ENCODE measurements at regions not wholly inside any gene's neighbourhood (a gene's known extent, or its start where the extent isn't known, plus 50 kb on each side); places are given as distances from the start of the nearest gene placed in this dataset.

DNA sequence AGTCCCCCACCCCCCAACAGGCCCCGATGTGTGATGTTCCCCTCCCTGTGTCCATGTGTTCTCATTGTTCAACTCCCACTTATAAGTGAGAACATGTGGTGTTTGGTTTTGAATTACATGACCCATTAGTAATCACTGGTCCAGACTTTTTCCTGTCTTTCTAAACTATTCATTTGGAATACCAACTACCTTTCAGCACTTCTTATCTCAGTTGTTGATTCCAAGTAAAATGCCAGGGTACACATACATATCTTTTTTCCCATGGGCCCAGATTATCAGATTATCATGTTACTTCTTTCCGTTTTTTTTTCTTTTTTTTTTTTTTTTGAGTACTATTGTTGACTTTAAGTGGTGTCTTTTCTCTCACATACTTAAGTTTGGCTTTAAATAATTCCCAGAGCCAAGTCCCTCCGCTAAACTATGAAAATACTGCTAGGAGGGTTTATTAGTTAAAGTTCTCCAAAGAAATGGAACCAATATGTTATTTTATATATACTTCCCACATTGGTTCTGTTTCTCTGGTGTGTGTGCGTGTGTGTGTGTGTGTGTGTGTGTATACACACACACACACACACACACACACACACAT lies 389.3 kb downstream of the IRS1 start:
- Histone ChIP-seq H3K9me3 (ENCODE audit: insufficient read depth, low read length) (no peaks in the 10 kb centered on the region), H3K36me3 (ENCODE audit: insufficient read depth, insufficient read length, low read length) (no peaks in the 10 kb centered on the region), H3K4me3 (ENCODE audit: insufficient read length, low read depth) (no peak overlapping the region), H3K9ac (ENCODE audit: insufficient read length, low read depth) (no peak overlapping the region), H3K27me3 (ENCODE audit: insufficient read depth, insufficient read length) (no peaks in the 10 kb centered on the region), H3K4me1 (ENCODE audit: insufficient read depth, insufficient read length) (no peaks in the 10 kb centered on the region)
- no peak for TF ChIP-seq YY1 (IDR thresholded peaks at IDR 0.05; ENCODE audit: insufficient read depth, insufficient read length)
- no peak for TF ChIP-seq ZNF274 (IDR thresholded peaks at IDR 0.05; ENCODE audit: low read depth, low read length)
- TF ChIP-seq SUZ12 (IDR thresholded peaks at IDR 0.05; ENCODE audit: extremely low read depth, insufficient read depth, insufficient read length), result no peak
- DNase-seq (ENCODE audit: low read depth, low spot score), result no peak

DNA sequence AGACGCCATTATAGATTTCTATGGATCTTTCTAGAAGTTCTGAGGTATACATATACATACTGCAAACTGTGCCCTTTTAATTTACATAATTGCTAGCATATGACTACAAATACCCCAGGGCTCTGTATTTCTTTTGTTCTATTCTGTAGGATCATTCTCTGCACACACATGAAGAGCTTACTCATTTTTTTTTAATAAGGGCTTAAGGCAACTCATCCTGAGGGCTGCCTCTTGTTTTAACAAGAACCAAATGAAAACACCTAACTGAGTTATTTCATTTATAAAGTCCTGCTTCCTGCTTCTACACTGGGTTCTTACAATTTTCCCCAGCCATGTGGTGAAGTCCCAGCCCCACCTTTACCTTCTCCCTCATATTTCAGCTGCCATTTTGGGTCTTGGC lies 390.5 kb downstream of the IRS1 start:
- Histone ChIP-seq H3K4me3 (ENCODE audit: insufficient read length, low read depth) (no peak overlapping the region), H3K27me3 (ENCODE audit: insufficient read depth, insufficient read length) (no peaks in the 10 kb centered on the region), H3K9me3 (ENCODE audit: insufficient read depth, low read length) (no peaks in the 10 kb centered on the region), H3K4me1 (ENCODE audit: insufficient read depth, insufficient read length) (no peaks in the 10 kb centered on the region), H3K36me3 (ENCODE audit: insufficient read depth, insufficient read length, low read length) (no peaks in the 10 kb centered on the region), H3K9ac (ENCODE audit: insufficient read length, low read depth) (no peak overlapping the region)
- TF ChIP-seq ZNF274 (IDR thresholded peaks at IDR 0.05; ENCODE audit: low read depth, low read length) (no peak), YY1 (IDR thresholded peaks at IDR 0.05; ENCODE audit: insufficient read depth, insufficient read length) (no peak)
- DNase-seq (ENCODE audit: low read depth, low spot score), result no peak

- Histone ChIP-seq H3K4me1 (ENCODE audit: insufficient read depth, insufficient read length) (no peaks in the 10 kb centered on the region), H3K9ac (ENCODE audit: insufficient read length, low read depth) (no peak overlapping the region), H3K9me3 (ENCODE audit: insufficient read depth, low read length) (no peaks in the 10 kb centered on the region), H3K27me3 (ENCODE audit: insufficient read depth, insufficient read length) (no peaks in the 10 kb centered on the region), H3K36me3 (ENCODE audit: insufficient read depth, insufficient read length, low read length) (no peaks in the 10 kb centered on the region), H3K4me3 (ENCODE audit: insufficient read length, low read depth) (no peak overlapping the region)
- DNase-seq (ENCODE audit: low read depth, low spot score), result no peak
- TF ChIP-seq SUZ12 (IDR thresholded peaks at IDR 0.05; ENCODE audit: extremely low read depth, insufficient read depth, insufficient read length) (no peak), ZNF274 (IDR thresholded peaks at IDR 0.05; ENCODE audit: low read depth, low read length) (no peak), YY1 (IDR thresholded peaks at IDR 0.05; ENCODE audit: insufficient read depth, insufficient read length) (no peak)
Measured at GRCh38 chr2:226408141-226408540, 391.5 kb downstream of the IRS1 start.

DNA sequence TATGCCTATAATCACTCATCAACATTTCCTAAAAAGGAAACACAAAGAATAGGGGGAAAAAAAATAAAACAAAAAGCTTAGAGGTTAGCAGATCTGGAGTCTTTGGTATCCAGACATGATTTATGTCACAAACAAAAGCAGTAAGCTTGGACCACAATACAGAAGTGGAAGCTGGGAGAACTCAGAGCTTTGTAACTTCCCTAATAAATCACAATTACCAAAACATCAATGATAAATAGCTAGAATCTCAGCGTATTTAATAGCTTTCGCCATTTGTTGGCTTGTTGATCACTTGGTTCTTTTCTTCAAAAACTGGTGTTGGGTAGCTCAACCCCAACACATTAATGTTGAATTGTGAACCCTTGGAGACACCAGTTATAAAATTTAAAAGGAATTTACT lies 392.5 kb downstream of the IRS1 start:
- DNase-seq (ENCODE audit: low read depth, low spot score), result no peak
- no peak overlapping the region for H3K9ac ChIP-seq (ENCODE audit: insufficient read length, low read depth)
- no peaks in the 10 kb centered on the region for H3K27me3 ChIP-seq (ENCODE audit: insufficient read depth, insufficient read length)
- no peaks in the 10 kb centered on the region for H3K4me1 ChIP-seq (ENCODE audit: insufficient read depth, insufficient read length)
- TF ChIP-seq YY1 (IDR thresholded peaks at IDR 0.05; ENCODE audit: insufficient read depth, insufficient read length), result no peak
- TF ChIP-seq ZNF274 (IDR thresholded peaks at IDR 0.05; ENCODE audit: low read depth, low read length), result no peak
- no peak for TF ChIP-seq SUZ12 (IDR thresholded peaks at IDR 0.05; ENCODE audit: extremely low read depth, insufficient read depth, insufficient read length)
- no peaks in the 10 kb centered on the region for H3K9me3 ChIP-seq (ENCODE audit: insufficient read depth, low read length)
- no peaks in the 10 kb centered on the region for H3K36me3 ChIP-seq (ENCODE audit: insufficient read depth, insufficient read length, low read length)
- H3K4me3 ChIP-seq (ENCODE audit: insufficient read length, low read depth), result no peak overlapping the region

DNA sequence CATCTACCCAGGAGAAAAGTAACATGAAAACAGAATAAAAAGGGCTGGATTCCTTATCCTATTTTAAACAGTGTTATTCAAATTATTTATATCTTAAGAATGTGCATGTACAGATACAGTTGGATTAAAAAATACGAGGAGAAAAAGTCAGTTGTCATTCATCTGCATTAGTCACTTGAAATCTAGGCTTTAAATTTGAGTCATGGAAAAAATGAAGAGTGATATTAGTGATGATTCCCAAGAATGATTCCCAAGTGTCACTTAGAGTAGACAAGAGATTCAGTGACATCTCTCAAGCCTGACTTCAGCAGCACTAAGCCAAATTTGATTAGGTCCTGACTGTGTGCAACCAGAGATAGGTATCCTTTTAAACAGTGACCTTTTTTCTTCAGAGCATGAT lies 394.2 kb downstream of the IRS1 start:
- Histone ChIP-seq H3K9ac (ENCODE audit: insufficient read length, low read depth) (no peak overlapping the region), H3K4me1 (ENCODE audit: insufficient read depth, insufficient read length) (no peaks in the 10 kb centered on the region), H3K4me3 (ENCODE audit: insufficient read length, low read depth) (no peak overlapping the region), H3K27me3 (ENCODE audit: insufficient read depth, insufficient read length) (no peaks in the 10 kb centered on the region), H3K9me3 (ENCODE audit: insufficient read depth, low read length) (no peaks in the 10 kb centered on the region), H3K36me3 (ENCODE audit: insufficient read depth, insufficient read length, low read length) (no peaks in the 10 kb centered on the region)
- no peak for DNase-seq (ENCODE audit: low read depth, low spot score)
- TF ChIP-seq ZNF274 (IDR thresholded peaks at IDR 0.05; ENCODE audit: low read depth, low read length), result no peak
- TF ChIP-seq SUZ12 (IDR thresholded peaks at IDR 0.05; ENCODE audit: extremely low read depth, insufficient read depth, insufficient read length), result no peak
- no peak for TF ChIP-seq YY1 (IDR thresholded peaks at IDR 0.05; ENCODE audit: insufficient read depth, insufficient read length)

- no peak overlapping the region for H3K9ac ChIP-seq (ENCODE audit: insufficient read length, low read depth)
- no peaks in the 10 kb centered on the region for H3K4me1 ChIP-seq (ENCODE audit: insufficient read depth, insufficient read length)
- no peaks in the 10 kb centered on the region for H3K36me3 ChIP-seq (ENCODE audit: insufficient read depth, insufficient read length, low read length)
- TF ChIP-seq ZNF274 (IDR thresholded peaks at IDR 0.05; ENCODE audit: low read depth, low read length), result no peak
- no peak for TF ChIP-seq YY1 (IDR thresholded peaks at IDR 0.05; ENCODE audit: insufficient read depth, insufficient read length)
- TF ChIP-seq SUZ12 (IDR thresholded peaks at IDR 0.05; ENCODE audit: extremely low read depth, insufficient read depth, insufficient read length), result no peak
- no peaks in the 10 kb centered on the region for H3K9me3 ChIP-seq (ENCODE audit: insufficient read depth, low read length)
- H3K27me3 ChIP-seq (ENCODE audit: insufficient read depth, insufficient read length), result no peaks in the 10 kb centered on the region
- no peak overlapping the region for H3K4me3 ChIP-seq (ENCODE audit: insufficient read length, low read depth)
- DNase-seq (ENCODE audit: low read depth, low spot score), result no peak
Measured at GRCh38 chr2:226403369-226403768, 396.3 kb downstream of the IRS1 start.

GRCh38 chr2:226399006-226399405 lies 400.6 kb downstream of the IRS1 start:
- Histone ChIP-seq H3K4me1 (ENCODE audit: insufficient read depth, insufficient read length) (no peaks in the 10 kb centered on the region), H3K27me3 (ENCODE audit: insufficient read depth, insufficient read length) (no peaks in the 10 kb centered on the region), H3K4me3 (ENCODE audit: insufficient read length, low read depth) (no peak overlapping the region), H3K9me3 (ENCODE audit: insufficient read depth, low read length) (no peaks in the 10 kb centered on the region), H3K36me3 (ENCODE audit: insufficient read depth, insufficient read length, low read length) (no peaks in the 10 kb centered on the region), H3K9ac (ENCODE audit: insufficient read length, low read depth) (no peak overlapping the region)
- TF ChIP-seq YY1 (IDR thresholded peaks at IDR 0.05; ENCODE audit: insufficient read depth, insufficient read length), result no peak
- TF ChIP-seq ZNF274 (IDR thresholded peaks at IDR 0.05; ENCODE audit: low read depth, low read length), result no peak
- no peak for TF ChIP-seq SUZ12 (IDR thresholded peaks at IDR 0.05; ENCODE audit: extremely low read depth, insufficient read depth, insufficient read length)
- no peak for DNase-seq (ENCODE audit: low read depth, low spot score)
